Small intestine (tissue), 7 donors: ENCODE measurements at regions not wholly inside any gene's neighbourhood (a gene's known extent, or its start where the extent isn't known, plus 50 kb on each side); places are given as distances from the start of the nearest gene placed in this dataset.
"Not testable (repeated sequence)": the region's sequence is repeated elsewhere in the genome, so short reads cannot be mapped to it uniquely, and the experiment has no call there.

Experiments
- DNase-seq, 2 donors: peaks; one replicate each; pipeline versions ENCODE4 v3.0.0 to v3.0.0-alpha.2; 2013
- FAIRE-seq: peaks from 2 replicates; lab custom pipeline; 2012; peaks lifted over from hg19 to GRCh38; lab: Jason Lieb, UNC
- H3K27ac ChIP-seq, 3 donors: one replicate each; pipeline ENCODE4 v1.5.1; 2013; ENCODE audit warnings: low read length in 2 of 3, mild to moderate bottlenecking in 2 of 3, control low read depth in 1 of 3, inconsistent platforms in 1 of 3, low read depth in 1 of 3, moderate library complexity in 1 of 3
- H3K27me3 ChIP-seq, 3 donors: one replicate each; pipeline ENCODE4 v1.6.1; 2013; ENCODE audit warnings: low read length in 3 of 3, inconsistent platforms in 1 of 3; ENCODE audit not compliant: control insufficient read depth in 3 of 3, insufficient read depth in 3 of 3
- H3K36me3 ChIP-seq, 3 donors: one replicate each; pipeline ENCODE4 v1.6.1; 2013; ENCODE audit warnings: low read length in 3 of 3, inconsistent platforms in 1 of 3, low read depth in 1 of 3, mild to moderate bottlenecking in 1 of 3, moderate library complexity in 1 of 3; ENCODE audit not compliant: control insufficient read depth in 3 of 3, insufficient read depth in 2 of 3
- H3K4me1 ChIP-seq, 3 donors: one replicate each; pipeline ENCODE4 v1.6.1; 2013; ENCODE audit warnings: low read length in 2 of 3, inconsistent platforms in 1 of 3, low read depth in 1 of 3, mild to moderate bottlenecking in 1 of 3, moderate library complexity in 1 of 3; ENCODE audit not compliant: control insufficient read depth in 3 of 3, insufficient read depth in 2 of 3
- H3K4me3 ChIP-seq, 3 donors: one replicate each; pipeline ENCODE4 v1.5.1; 2013; ENCODE audit warnings: low read length in 3 of 3, control low read depth in 1 of 3, inconsistent platforms in 1 of 3, low read depth in 1 of 3, mild to moderate bottlenecking in 1 of 3, moderate library complexity in 1 of 3
- H3K9me3 ChIP-seq, 2 donors: one replicate each; pipeline ENCODE4 v1.6.1; 2013; ENCODE audit warnings: low read depth in 1 of 2, low read length in 1 of 2; ENCODE audit not compliant: control insufficient read depth in 2 of 2, insufficient read depth in 1 of 2
- WGBS, 3 donors: extraction: QIAGEN DNeasy Blood & Tissue Kit; methylation state at CpG; one replicate each; pipeline ENCODE4 v1.1.7; 2013; 5-methylcytosine and 5-hydroxymethylcytosine counted together
- donor health status: healthy with polysubstance abuse.
- donor health status: control.
- donor health status: control.
- donor health status: Bipolar disorder and iron deficiency.
- donor health status: healthy.

- Histone ChIP-seq H3K4me3 (no peak overlapping the region), H3K27ac (no peak overlapping the region), H3K9me3 (no peaks in the 10 kb centered on the region), H3K27me3 (no peaks in the 10 kb centered on the region), H3K4me1 (no peaks in the 10 kb centered on the region), H3K36me3 (no peaks in the 10 kb centered on the region)
- 78 to 93% (median 88%) methylated on average over 2 of the region's 2 CpGs for WGBS, 3 donors
- no peak for DNase-seq
- no peak for FAIRE-seq
Measured at GRCh38 chr5:106637275-106637674, 1033.5 kb downstream of the EFNA5 start.

GRCh38 chr5:106634375-106634774 lies 1036.4 kb downstream of the EFNA5 start:
- DNase-seq (no peak), FAIRE-seq (no peak)
- no peak overlapping the region for H3K4me3 ChIP-seq
- H3K27ac ChIP-seq = no peak overlapping the region
- no peaks in the 10 kb centered on the region for H3K9me3 ChIP-seq
- 64 to 79% (median 70%) methylated on average over 2 of the region's 2 CpGs for WGBS, 3 donors
- no peaks in the 10 kb centered on the region for H3K27me3 ChIP-seq
- H3K36me3 ChIP-seq = no peaks in the 10 kb centered on the region
- no peaks in the 10 kb centered on the region for H3K4me1 ChIP-seq

- Histone ChIP-seq H3K36me3 (no peaks in the 10 kb centered on the region), H3K27ac (no peak overlapping the region), H3K4me3 (no peak overlapping the region), H3K4me1 (no peaks in the 10 kb centered on the region), H3K27me3 (no peaks in the 10 kb centered on the region), H3K9me3 (no peaks in the 10 kb centered on the region)
- FAIRE-seq (no peak), DNase-seq (no peak)
Measured at GRCh38 chr5:106633825-106634224, 1036.9 kb downstream of the EFNA5 start.

GRCh38 chr5:106628456-106628855 lies 1042.3 kb downstream of the EFNA5 start:
- not testable (repeated sequence) for H3K4me1 ChIP-seq, DNase-seq, H3K27me3 ChIP-seq, FAIRE-seq, H3K9me3 ChIP-seq, H3K27ac ChIP-seq, H3K36me3 ChIP-seq, H3K4me3 ChIP-seq
- WGBS, 3 donors = 92 to 96% (median 96%) methylated on average over 17 of the region's 17 CpGs

DNA sequence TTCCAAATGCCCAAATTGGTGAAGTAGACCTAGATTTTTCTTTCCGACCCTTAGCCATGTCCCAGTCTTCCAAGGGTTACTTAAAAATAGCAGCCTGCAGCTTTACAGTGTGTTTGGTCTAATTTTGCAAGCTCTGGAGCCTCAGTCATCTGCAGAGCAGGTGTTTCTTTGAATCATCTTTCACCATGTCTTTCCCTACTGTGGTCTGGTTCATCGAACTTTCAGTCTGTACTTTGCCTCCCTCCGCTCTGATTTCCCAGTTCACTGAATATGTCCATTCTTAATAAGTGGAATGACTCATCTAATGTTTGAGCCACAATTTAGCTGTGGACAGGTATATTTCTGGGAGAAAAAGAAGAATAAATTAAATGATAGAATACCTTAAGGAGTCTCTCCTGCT lies 1060.7 kb downstream of the EFNA5 start:
- 65 to 80% (median 71%) methylated on average over 3 of the region's 3 CpGs for WGBS, 3 donors
- no peaks in the 10 kb centered on the region for H3K27me3 ChIP-seq
- H3K27ac ChIP-seq = no peak overlapping the region
- H3K4me3 ChIP-seq = no peak overlapping the region
- H3K36me3 ChIP-seq = no peaks in the 10 kb centered on the region
- no peaks in the 10 kb centered on the region for H3K9me3 ChIP-seq
- H3K4me1 ChIP-seq = no peaks in the 10 kb centered on the region
- no peak for DNase-seq
- no peak for FAIRE-seq

GRCh38 chr5:106601620-106602019 lies 1069.1 kb downstream of the EFNA5 start:
- no peak for FAIRE-seq
- Histone ChIP-seq H3K36me3 (no peaks in the 10 kb centered on the region), H3K27ac (no peak overlapping the region), H3K4me1 (no peaks in the 10 kb centered on the region), H3K4me3 (no peak overlapping the region), H3K9me3 (no peaks in the 10 kb centered on the region), H3K27me3 (no peaks in the 10 kb centered on the region)
- DNase-seq = no peak
- 54 to 68% (median 56%) methylated on average over 6 of the region's 6 CpGs for WGBS, 3 donors

- FAIRE-seq (no peak), DNase-seq (no peak)
- H3K36me3 ChIP-seq = no peaks in the 10 kb centered on the region
- H3K27ac ChIP-seq = no peak overlapping the region
- WGBS, 3 donors = 30 to 79% (median 52%) methylated on average over 1 of the region's 1 CpG
- H3K4me1 ChIP-seq = no peaks in the 10 kb centered on the region
- no peaks in the 10 kb centered on the region for H3K9me3 ChIP-seq
- no peak overlapping the region for H3K4me3 ChIP-seq
- H3K27me3 ChIP-seq = no peaks in the 10 kb centered on the region
Measured at GRCh38 chr5:106600803-106601202, 1069.9 kb downstream of the EFNA5 start.

- 87 to 90% (median 89%) methylated on average over 2 of the region's 2 CpGs for WGBS, 3 donors
- Histone ChIP-seq H3K4me1 (no peaks in the 10 kb centered on the region), H3K27me3 (no peaks in the 10 kb centered on the region), H3K27ac (no peak overlapping the region), H3K9me3 (no peaks in the 10 kb centered on the region), H3K36me3 (no peaks in the 10 kb centered on the region), H3K4me3 (no peak overlapping the region)
- FAIRE-seq = no peak
- no peak for DNase-seq
Measured at GRCh38 chr5:106595864-106596263, 1074.9 kb downstream of the EFNA5 start.

- FAIRE-seq = no peak
- no peak for DNase-seq
- Histone ChIP-seq H3K36me3 (no peaks in the 10 kb centered on the region), H3K4me1 (no peaks in the 10 kb centered on the region), H3K4me3 (no peak overlapping the region), H3K27ac (no peak overlapping the region), H3K27me3 (no peaks in the 10 kb centered on the region), H3K9me3 (no peaks in the 10 kb centered on the region)
- 82 to 89% (median 85%) methylated on average over 10 of the region's 10 CpGs for WGBS, 3 donors
Measured at GRCh38 chr5:106584268-106584667, 1086.5 kb downstream of the EFNA5 start.
